ENCODE measurements at regions not wholly inside any gene's neighbourhood (a gene's known extent, or its start where the extent isn't known, plus 50 kb on each side); places are given as distances from the start of the nearest gene placed in this dataset.

DNA sequence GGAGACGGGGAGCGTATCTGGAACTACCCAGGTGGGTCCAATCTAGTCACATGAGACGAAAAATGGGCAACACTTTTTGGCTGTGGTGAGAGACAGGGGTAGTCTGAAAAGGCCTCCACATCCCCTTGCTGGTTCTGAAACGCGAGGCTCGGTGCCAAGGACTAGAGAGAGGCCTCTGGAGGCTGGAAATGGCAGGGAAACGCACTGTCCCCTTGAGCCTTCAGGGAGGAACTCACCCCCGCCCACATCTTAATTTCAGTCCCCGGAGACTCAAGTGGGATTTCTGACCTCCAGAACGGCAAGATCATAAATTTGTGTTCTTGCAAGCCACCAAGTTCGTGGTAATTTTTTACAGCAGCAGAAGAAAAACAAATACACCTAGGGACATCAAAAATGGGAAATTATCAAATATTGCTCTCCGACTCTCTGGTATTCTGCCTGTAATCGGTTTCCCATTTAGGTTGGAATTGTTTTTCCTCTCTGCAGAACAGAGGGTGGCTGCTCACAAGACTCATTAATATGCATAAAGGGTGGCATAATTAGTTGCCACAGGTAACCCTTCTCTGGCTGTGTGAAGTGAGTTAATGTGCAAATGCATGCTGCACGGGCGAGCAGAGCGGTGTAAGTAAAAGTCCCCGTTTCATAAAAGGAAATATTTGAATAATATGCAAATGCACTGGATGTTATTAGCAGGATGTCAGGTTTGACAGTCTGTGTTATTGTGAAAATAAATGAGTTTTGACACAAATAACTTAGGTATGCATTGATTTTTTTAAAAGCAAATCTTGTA lies 185.7 kb downstream of the ARRDC4 start:
- DNase-seq, result no peak

DNA sequence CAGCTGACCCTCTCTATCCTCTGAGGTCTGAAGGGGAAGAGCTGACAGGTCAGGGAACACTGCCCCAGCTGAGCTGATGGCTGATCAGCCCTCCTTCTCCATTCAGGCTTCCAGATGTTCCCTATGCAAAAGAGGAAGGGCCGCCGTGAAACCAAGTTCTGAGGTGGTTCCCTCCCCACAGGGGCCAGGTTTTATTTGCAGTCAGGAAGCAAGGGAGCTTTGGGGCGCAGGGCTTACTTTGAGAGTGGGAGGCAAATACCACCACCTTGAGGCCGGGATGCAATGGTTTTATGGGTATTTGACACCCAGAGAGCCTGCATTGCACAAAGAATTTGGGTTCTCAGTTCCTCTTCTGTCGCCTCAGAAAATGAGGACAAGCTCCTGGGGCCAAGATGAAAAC lies 186.9 kb downstream of the ARRDC4 start:
- no peak for DNase-seq

GRCh38 chr15:98150084-98150483 lies 189.6 kb downstream of the ARRDC4 start:
- DNase-seq, result no peak

DNA sequence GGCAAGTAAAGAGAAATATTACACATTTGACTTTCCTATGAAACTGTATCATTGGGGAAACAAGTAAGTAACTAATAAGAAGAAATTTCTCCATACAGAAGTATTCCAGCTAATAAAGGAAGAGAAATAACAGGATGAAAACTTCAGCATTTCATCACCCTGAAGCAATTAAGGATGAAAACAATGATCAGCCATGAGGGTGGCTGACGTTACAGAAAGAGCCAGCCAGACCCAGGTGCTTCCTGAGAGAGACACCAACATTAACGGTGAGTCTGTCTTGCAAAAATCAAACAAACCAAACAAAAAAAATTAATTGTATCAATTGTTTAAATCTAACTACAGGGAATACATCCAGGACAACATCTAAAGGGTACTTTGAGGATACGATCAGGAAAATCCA lies 190.0 kb downstream of the ARRDC4 start:
- DNase-seq, result no peak

DNA sequence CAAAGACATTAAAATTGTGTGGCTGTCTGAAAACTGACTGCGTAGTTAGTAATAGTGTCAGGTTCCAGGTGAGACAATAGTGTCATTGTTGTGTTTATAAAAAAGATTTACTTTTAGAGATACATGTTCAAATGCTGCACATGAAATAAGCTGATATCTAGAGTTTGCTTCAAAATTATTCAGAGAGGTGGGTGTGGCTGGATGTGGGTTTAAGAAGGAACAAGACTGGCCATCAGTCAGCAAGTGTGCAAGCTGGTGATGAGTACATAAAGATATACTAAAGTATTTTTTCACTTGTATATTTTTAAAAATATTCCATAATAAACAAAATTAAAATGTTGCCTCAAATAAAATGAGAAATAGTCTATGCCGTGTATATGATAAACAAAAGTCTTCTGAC lies 190.6 kb downstream of the ARRDC4 start:
- no peak for DNase-seq

GRCh38 chr15:98152156-98152555 lies 191.7 kb downstream of the ARRDC4 start:
- DNase-seq, result no peak

GRCh38 chr15:98154863-98155262 lies 194.4 kb downstream of the ARRDC4 start:
- no peak for DNase-seq

GRCh38 chr15:98155356-98155755 lies 194.9 kb downstream of the ARRDC4 start:
- no peak for DNase-seq

GRCh38 chr15:98160236-98160635 lies 199.7 kb downstream of the ARRDC4 start:
- DNase-seq, result no peak

DNA sequence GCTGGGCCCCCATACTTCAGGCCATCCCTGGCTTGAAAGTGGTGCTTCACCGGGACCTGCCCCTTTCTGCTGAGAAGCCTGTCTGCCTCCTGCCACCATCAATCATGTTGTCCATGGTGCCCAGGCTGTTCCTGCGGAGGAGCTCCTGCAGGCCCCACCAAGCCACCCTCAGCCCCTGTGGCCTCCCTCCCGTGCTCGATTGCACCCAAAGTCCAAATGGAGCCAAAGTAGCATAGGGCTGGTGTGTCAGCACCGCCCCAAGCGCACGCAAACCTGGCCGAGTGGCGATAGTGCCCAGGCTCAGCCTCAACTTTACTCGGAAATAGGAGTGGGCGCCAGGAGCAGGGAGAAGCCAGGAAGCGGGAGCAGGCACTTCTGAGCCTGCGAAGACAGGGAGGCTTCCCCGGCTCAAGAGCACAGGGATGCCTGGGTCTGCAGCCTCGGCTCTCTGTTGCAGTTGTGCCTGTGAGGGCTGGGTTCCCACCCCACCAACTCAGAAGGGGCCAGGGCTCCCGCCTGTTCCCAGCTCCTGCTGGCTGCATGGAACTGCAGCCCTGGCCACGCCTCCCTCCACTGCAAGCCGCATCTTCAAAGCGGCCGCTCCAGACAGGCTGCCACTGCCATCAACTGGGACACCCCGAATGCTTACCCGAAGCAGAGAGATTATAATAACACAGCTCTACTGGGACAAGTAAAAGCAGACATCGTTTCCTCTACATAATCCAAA lies 203.0 kb downstream of the ARRDC4 start:
- DNase-seq, result no peak

- DNase-seq, result no peak
These were observed 204.1 kb downstream of the ARRDC4 start for GRCh38 chr15:98164571-98164970.

- no peak for DNase-seq
These were observed 204.5 kb downstream of the ARRDC4 start for GRCh38 chr15:98164986-98165385.

DNA sequence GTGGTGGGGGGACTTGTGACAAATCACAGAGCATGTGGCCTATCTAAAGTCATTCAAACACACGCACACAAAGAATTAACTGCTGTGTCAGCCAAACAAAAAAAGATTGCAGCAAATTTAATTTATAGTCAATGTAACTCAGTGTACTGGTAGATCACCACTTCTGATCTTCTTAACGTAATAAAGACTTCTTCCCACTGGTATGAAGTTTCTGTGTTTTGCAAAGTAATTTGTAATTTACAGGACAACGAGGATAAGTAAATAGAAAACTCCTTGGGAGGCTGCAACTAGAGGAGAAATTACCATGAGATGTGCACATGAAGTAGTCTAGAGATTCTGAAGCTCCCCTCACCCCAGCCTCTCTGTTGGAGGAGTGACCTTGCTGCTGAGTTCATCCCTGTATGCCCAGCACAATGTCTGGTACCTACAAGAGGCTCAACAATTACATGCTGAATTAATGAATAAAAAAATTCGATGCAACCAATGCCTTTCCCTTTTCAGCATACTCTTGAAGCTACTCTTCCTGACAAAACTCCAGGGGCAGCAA lies 207.3 kb downstream of the ARRDC4 start:
- DNase-seq, result no peak

DNA sequence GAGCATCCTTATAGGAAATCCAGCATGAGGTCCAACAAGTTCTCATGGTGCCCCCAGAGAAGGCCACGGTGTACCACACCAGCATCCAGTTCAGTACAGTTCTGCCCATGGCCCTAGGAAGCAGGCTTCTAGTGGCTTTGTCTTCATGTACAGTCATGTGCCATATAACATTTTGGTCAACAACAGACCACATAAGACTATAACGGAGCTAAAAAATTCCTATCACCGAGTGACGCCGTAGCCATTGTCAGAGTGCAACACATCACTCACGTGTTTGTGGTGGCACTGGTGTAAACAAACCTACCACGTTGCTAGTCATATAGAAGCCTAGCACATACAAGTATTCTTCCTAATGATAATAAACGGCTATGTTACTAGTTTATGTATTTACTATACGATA lies 209.0 kb downstream of the ARRDC4 start:
- DNase-seq, result no peak

DNA sequence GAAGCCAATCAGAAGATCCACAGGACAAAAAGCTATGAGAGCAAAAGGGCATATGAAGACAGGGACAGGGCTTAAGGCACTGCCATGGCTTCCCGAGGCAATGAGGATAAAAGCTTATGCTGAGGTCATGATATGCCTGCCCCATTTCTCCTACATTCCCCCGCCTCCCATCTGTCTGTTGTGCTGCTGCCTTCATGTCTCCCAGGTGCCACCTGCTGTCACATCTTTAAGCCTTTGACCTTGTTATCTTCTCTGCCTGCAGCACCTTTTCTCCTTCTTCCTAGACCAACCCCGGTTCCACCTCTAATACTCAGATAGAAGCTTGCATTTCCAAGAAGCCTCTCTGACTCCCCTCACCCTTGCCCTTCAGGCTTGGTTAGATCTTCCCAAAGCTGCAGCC lies 213.8 kb downstream of the ARRDC4 start:
- DNase-seq, result no peak

GRCh38 chr15:98174841-98175240 lies 214.3 kb downstream of the ARRDC4 start:
- no peak for DNase-seq

DNA sequence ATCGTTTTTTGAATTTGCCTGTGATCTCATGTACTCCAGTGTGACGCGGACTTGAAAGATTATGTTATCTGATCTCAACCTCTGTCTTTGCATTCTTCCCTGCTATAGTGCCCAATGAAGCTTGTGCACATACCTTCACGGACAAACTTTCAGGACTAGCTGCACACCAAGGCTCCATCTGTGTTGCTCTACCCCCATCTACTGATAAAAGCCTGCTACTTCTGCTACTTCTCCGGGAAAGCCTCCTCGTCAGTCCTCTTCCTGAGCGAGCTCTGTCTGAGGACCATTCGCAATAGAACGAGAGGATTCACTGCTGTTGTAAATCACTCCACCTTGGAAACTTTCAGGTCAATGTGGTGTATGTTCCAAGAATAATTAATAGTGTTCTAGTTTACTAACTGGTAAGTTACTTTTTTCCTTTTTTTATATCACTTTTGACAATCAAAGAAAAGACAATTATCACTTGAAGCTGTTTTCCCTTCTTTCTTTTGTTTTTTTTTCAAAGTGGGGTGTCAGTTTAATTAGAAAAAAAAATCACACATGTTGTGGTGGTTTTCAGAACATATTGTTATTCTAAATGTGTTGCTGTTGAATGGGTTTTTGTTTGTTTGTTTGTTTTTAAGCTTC lies 217.6 kb downstream of the ARRDC4 start:
- DNase-seq, result no peak

DNA sequence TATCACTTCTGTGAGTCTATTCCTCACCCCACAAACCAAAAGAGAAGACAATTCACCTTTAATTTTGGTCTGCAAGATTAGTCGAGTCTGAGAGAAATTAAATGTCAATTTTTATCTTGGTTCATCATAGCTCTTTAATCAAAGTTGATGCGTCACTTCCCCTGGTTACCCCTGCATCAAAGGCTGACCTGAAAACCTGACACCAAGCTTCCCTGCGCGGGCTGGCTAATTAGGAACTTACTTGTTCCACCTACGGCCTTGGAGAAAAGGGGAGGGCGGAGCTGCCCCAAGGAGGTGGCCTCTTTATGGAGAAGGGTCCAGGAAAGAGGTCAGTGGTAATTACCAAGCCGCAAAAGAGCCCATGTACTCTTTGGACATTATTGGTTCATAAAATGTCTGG lies 218.4 kb downstream of the ARRDC4 start:
- no peak for DNase-seq

GRCh38 chr15:98187549-98187948 lies 227.0 kb downstream of the ARRDC4 start:
- no peak for DNase-seq

GRCh38 chr15:98190914-98191313 lies 230.4 kb downstream of the ARRDC4 start:
- DNase-seq, result no peak

- DNase-seq, result no peak
These were observed 235.3 kb downstream of the ARRDC4 start for GRCh38 chr15:98195796-98196195.

DNA sequence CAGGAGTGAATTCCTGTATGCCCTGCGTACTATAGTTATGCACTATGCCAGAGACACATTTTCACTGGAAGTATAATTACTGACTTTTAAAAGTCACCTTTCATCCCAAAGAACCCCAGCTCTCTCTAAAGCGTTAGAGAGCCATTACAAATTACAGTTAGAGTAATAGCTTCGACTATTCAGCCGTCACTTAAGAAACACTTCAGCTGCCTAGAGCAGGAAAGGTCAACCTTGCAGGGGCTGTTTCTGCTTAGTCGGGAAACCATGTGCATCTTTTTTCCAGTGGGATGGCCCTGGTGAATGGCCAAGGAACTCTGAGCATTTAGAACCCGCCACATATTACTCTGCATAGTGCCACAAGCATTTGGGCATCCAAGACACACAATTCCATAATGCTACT lies 235.9 kb downstream of the ARRDC4 start:
- DNase-seq, result no peak

DNA sequence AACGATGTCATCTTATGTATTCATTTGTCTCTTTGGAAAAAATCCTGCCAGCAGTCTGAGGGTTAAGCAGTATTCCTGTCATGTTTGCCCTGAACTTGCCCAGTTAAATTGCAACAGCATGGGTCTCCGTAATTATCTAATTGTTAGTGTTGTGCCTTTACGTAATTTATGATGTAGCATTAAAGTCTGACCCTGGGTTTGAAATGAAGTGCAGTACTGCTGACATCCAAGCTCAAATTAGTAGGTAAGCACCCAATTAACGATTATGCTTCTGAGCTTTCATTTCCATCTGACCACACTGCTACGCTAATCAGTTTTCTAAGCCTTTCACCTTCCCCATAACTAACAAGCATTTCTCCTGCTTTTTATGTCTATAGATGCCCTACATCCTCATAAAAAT lies 241.8 kb downstream of the ARRDC4 start:
- DNase-seq, result no peak
